Kidney capillary endothelial cell (primary cell): ENCODE measurements at regions not wholly inside any gene's neighbourhood (a gene's known extent, or its start where the extent isn't known, plus 50 kb on each side); places are given as distances from the start of the nearest gene placed in this dataset.
A peak's percentile ranks its signal among the peaks of the same experiment; 100 is the strongest.

ENCODE experiments used
- DNase-seq: peaks from one replicate; pipeline ENCODE4 v3.0.0-alpha.2; 2018; ENCODE audit warnings: low spot score

DNA sequence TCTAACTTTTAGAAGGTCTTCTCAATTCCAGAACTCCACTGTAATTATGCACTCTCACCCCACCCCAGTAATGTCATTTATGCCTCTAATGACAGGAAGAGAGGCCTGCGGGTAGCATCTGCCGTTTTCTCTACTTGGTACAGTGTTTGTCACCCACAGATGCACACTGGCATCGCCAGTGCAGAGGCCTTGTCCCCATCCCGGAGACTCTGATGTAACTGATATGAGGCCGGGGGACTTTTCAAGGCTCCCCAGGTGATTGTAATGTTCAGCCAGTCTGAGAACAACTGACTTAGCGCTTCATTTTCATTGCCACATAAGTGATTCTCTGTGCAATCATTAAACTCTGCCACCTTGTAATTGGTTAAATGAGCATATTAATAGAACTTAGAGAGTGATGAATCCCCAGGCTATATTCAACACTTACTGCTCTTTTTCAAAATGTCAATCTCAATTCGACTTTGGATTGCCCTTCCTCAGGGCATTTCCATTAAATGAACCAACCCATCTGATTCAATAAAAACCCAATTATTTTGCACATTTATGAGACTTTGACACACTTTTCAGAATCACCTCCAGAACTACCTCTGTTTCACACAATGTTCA lies 113.2 kb downstream of the HERPUD2 start:
- DNase-seq: no peak

DNA sequence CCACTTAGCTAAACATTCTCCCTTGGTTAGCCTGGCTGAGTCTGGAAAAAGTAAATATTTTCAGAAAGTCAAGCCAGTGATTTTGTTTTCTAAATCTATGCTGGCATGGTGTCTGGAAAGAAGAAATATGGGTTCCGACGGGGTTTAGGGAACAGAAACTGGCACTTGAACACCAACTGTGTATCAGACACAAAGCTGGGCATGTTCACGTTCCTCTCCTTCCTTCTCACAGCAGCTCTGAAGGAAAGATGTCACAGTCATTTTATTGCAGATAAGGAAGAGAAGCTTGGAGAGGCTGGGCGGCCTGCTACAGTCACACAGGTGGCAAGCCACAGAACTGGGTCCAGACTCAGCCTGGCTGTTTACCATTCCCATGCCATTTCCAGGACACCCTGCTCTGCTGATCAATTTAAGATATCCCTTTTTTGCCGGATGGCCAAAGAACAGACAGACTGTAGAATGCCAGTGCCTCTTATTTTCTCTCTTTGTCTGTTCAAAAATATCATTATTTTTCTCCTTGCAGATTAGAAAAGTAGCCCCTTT lies 118.8 kb downstream of the HERPUD2 start:
- no peak for DNase-seq

DNA sequence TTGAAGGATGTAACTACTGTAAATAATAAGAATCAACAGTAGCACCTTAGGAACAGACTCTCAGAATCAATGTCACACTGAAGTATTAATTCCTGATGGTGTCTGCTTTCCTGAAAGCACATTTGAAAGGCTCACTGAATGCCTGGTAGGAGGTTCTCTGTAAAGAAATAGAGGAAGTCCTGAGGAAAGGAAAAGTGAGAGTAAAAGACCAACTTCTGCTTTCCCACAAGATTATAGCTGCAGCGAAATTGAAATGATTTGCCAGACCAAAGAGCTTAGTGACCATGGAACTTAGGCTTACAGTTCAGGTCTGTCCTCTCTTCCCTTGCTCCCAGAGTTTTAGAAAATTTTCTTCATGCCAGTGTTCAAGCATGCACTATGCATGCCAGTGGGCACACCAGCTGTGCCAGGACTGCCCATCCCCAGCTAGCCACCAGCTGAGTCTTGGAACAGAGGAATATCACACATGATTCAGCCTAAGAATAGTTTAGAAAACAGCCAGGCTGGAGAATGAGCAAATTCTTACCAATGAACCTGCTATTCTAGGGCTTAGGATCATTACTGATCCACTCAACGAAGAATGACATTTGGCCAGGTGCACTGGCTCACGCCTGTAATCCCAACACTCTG lies 123.2 kb downstream of the HERPUD2 start:
- no peak for DNase-seq

DNA sequence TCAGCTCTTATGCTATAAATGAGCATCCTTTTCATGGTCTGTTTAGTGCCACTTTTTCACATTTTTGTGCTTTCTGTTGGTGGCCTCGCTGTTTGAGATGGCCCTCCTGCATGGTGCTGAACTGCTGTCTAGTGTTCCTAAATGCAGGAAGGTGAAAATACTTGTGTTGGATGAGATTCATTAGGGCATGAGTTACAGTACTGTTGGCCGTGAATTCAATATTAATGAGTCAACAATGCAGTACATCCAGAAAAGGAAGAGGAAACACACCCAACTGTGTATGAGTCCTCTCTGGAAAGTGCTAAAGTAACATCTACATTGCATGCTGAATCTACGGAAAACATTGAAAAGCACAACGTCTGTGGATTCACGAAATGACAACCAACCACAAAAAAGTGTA lies 124.0 kb downstream of the HERPUD2 start:
- DNase-seq: no peak

DNA sequence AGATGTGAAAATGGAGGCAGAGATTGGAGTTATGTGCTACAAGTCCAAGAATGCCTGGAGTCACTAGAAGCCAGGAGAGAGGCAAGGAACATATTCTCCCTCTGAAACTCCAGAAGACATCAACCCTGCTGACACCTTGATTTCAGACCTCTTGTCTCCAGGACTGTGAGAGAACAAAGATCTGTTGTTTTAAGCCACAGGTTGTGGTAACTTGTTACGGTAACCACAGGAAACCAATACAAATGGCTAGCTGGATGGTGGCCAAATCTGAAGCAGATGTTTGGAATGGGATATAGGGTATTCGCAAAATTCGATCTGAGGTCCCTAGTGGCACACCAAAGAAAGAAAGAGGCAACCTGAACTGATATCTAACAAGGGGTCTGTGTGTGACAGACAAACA lies 129.0 kb downstream of the HERPUD2 start:
- no peak for DNase-seq

DNA sequence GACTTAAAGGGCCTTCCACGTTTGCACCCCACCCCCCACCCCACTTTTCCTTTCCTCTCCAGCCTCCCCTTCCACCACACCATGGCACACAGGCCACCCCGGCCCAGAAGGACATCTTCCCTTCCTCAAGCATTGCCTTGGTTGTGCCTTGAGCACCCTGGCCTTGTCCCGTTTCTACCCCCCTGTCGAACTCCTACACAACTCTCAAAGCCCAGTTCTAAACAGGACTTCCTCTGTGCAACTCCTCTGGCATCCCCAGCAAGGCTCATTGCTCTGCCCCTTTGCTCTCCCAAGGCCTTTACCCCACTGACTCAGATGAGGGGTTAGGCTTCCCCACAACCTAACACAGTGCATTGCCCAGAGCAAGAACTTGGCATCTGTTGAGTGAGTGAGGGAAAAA lies 136.1 kb downstream of the HERPUD2 start:
- no peak for DNase-seq

DNA sequence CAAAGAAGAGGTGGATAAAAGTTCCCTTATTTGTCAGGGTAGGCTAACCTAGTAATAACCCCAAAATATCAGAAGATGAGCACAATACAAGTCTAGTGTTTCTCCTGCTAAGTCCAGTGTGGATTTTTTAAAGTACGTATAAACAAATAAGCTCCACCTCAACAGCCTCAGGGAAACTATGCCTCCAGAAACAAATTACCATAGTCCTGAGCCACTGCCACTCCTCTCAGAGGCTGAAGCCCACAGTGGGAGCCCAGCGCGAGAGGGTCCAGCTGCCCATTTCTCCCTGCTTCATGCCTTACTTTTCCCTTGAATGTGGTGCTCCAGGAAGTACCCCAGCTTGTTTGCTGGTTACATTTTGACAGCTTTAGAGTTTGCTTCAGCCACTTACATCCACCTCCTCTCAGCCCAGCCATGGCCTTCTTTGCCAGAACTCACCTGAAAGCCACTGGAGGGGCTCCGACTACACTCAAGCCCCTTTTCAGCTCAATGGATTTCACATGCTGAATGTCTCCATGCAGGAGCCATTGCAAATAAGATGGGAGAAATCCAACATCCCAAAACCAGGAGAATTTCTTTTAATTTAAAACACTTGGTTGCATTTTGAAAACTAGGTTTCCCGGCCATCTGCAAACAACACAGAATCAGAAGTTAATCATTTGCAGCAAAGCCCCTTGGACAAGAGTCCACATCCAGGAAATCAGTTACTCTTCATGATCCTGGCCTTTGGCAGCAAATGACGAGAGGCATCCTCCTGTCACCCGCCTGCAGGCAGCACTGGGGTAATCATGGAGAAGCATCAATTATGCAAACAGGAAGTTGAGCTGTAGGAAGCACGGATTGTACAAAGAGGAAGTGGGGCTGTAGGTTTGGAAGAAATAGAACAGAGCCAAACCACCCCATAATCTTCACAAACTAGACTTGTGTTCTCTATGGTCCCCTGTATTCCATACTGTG lies 138.1 kb downstream of the HERPUD2 start:
- DNase-seq: no peak

DNA sequence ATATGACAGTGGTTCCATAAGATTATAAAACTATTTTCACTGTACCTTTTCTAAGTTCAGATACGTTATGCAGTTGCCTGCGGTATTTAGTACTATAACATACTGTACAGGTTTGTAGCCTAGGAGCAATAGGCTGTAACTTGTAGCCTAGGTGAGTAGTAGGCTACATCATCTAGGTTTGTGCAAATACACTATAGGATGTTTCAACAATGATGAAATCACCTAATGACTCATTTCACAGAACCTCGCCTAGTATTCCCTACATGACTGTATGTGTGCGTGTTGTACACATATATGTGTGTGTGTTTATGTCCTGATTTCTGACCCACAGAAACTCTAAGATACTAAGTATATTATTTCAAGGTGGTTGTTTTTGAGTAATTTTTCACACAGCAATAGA lies 139.0 kb downstream of the HERPUD2 start:
- no peak for DNase-seq

DNA sequence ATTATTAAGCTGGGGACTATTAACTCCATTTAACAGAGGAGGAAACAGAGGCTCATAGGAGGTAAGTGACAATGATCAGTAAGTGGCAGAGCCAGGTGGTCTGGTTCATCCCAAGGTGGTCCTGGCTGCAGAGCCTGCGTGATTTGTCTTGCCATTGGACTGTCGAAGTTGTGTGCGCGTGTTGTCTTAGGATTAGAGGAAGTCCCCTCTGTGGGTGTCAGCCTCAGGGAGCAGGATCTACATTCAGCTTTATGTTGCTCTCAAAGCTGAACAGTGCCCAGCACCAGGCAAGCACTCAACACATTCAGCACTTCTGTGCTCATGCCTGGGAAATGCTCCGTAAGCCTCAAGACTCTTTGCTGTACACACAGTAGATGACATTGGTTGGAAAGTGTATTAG lies 139.5 kb downstream of the HERPUD2 start:
- no peak for DNase-seq

DNA sequence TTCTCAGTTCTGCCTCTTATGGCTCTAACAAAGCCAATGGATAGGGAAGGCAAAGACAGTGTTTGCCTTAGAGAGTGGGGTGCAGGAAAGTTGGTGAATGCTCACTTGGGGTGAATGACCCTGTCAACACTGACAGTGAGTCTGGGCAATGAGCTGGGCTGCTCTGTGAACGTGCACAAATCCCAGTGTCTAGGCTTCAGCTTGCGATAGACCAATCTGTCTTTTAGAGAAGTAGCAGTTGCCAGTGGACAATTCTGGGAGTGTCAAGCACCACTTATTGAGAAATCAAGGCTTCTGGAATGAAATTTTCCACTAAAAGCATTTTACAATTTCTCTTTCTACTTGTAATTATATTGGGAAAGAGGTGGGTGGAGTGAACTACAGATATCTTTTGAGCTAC lies 141.4 kb downstream of the HERPUD2 start:
- DNase-seq: no peak

DNA sequence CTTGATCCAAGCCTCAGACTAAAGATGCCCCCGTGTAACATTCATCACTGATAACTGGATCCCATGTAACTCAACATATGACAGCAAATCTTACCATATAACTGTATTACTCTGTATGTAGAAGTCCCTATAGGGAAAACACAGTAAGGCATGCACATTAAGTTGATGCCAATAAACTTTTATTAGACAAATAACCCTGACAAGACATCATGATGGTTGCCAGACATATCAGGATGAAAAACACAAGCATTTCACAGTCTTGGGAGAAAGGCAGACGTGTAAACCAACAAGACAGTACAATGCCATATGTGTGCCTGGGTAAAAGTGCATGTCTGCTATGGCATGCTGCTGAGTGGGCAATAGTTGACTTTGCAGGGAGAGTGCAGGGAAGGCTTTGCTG lies 142.2 kb downstream of the HERPUD2 start:
- DNase-seq: no peak

DNA sequence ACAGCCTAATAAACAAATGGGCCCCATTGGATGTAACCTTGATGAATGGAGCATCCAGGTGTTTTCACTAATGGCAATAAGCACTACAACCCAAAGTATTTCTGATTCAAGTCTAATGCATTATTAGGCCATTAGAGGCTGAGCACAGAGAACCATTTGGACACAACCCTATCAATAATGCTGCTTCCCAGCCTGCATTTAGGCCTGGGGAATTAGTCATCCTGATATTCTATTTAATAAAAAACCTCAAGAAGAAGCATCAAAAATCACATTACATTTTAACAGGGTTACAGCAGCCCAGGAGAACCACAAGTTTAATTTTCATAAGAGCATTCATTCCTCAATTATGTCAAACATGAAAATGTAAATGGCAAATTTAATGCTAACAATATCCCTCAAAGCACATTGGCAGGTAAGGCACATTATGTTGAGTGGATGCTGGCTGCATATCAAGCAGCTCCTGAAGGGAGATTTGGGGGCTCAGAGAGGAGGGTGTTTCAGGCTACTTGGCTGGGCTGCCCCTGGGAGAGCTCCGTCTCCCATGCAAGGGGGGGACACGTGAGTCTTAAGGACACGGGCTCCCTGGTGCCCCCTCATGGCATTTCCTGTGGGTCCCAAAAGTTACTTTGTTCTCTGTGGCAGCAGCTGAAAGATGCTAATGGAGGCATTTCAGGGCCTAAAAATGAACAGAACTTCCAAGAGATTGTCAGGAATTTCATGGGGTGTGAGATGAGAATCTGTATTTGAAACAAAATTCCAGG lies 143.4 kb downstream of the HERPUD2 start:
- no peak for DNase-seq

DNA sequence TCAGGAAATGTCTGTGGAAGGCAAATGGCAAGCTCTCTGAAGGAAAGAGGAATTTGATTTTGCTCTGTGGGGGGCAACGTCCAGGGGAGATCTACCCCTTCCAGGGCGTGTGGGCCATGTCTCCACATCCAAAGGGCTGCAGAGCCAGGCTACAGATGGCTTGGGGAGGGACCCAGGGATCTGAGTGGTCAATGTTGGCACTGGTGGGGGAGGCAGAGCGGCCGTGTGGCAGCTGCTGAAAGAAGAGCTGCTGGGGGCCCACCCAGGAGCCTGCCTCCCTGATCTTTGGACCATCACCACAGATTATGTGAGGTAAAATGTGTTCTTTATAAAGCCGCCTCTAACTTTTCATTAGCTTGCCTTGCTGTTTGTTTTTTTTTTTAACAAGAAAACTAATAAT lies 144.1 kb downstream of the HERPUD2 start:
- no peak for DNase-seq

DNA sequence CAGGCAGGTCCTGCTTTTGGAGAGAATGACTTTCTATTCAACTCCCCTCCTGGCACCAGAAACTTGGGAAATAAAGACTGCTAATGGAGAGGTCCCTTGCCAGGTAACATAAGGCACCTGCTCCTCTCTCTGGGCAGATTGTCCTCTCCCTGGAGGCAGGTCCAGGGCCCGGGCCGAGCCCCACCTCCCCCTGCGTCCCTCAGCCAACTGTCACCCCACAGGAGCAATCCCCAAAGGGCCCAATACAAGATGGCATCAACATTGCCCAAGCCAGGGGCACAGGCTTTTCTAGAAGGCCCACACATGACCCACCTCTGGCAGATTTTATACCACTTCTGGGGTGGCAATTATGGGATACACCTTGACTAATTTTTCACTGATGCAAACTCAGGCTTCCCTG lies 145.2 kb downstream of the HERPUD2 start:
- DNase-seq: no peak

DNA sequence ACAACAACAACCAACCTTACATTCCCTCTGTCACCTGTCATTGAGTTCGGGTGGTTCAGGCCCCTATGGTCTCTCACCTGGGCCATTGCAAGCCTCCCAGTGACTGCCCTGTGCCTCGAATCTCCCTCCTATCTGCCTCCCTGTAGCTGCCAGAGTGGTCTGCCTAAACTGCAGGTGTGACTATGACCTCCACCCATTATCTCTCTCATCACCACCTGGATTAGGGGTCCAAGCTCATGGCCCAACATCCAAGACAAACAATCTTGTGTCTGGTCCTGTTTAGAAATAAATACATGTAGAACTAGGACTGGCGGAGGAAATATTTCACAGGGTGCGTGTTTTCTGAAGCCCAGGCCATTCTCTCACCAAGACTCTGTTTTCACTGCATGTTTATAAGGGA lies 146.6 kb downstream of the HERPUD2 start:
- no peak for DNase-seq

DNA sequence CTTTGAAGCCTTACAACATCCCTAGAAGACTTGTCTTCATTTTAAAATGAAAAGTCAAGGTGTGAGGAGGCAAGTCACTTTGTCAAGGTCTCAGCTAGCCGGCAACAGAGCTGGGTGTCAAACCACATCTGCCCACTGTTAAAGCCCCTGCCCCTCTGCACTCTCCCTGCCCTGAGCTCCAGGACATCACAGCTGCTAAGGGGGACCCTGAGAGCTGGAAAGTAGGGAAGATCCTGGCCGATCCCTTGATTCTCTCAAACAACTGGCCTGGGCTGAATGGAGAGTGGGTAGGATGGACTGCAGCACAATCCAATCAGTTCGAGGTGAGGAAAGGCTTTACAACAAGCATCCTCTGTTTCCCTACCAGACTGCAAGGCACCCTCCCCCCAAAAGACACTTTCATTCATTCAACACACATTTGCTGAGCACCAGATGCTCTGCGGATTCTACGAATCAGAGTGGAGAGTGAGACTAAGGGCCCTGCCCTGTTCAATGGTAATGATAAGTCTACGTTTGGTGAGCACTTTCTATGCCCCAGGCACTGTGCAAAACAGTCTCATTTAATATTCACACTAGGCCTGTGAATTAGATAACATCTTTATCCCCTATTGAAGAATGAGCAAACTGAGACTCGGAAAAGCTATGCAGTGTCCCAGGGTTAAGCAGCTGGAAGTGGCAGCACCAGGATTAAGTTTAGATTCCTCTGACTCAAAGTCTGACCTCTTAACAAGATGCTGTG lies 148.1 kb downstream of the HERPUD2 start:
- DNase-seq: no peak

DNA sequence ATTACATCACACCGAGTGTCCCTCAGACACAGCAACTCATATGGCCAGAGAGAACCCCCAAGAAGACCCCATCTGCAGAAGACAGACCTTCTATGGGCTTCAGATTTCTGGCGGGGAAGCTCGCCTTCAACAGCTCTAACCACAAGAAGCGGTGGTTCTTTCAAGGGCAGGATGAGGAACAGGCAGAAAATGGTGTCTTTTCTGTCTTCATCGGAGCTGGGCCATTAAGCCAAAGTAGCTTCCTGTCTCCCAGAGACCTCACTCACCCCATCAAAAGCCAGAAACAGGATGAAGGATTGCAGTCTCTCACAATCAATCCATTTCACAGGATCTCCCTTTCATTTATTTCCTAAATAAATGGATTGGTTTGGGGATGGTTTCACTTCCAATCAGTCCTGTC lies 149.1 kb downstream of the HERPUD2 start:
- DNase-seq: no peak

DNA sequence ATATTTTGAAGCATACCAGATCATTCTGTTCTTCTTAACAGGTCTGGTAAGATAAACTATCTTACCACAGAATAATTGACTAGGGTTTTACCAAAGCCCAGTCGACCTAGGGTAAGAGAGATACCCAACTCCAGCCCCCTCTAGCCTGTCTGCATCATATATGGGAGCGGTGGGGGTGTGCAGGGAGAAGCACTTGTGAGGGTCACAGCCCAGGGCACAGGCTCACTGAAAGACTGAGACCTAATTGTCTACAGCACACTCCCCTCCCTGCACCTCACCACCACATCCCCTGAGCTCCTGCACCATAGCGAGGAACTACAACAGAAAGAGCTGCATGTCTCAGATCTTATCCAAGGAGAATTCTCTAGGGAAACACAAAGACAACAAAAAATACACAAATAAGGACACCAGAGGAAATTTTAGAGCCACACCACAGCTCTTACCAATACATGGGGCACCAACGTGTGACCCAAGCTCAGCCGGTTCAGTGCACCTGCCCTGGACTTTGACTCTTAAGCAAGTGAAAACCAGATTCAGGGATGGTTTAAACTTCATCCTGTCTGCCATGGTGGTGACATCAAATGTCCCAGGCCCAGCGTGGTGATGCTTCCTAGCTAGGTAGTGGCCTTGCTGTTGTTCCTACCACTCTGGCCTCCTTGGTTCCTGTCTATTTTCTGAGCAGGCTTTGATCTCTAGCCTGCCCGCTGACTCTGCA lies 150.8 kb downstream of the HERPUD2 start:
- no peak for DNase-seq

DNA sequence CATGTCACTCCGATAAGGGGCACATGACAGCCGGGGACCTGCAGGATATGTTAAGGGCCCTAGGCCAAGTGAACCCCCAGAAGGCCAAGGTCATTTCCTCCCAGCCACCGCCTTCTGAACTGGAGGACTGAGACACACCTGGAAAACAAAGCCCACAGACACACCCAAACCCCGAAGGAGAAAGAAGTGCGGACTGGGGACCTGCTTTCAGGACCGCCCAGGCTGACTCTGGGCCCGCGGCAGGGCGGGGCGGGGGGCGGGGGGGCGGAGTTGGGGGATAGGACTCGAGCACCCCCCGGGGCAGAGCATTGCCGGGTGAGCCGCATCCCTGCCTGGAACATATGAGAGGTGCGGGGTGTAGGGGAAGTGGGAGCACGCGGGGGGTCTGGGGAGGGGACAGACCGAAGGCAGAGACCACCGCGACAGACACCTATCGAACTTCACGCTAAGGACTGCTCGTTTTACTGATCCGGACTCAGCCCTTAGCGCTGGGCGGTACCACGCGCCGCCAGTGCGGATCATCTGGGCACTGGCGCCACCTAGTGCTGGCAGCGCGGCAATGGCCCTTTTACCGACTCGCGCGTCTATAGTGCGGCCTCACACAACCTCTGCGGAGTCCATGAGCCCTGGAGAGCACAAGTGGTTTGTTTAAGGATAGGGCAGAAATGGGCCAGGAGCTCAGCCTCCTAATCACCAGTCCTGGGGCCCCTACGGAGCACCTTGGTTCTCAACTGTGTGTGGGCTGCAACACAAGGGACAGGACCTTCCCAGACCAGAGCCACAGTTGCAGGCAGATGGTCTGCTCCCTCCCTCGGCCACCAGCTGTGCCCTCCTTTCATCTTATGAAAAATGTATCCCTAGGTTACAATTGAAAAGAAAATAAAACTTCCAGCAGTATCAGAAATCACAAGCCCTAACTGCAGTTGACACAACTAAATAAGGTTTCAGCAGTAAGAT lies 157.6 kb downstream of the HERPUD2 start:
- peak; percentile 58 for DNase-seq

DNA sequence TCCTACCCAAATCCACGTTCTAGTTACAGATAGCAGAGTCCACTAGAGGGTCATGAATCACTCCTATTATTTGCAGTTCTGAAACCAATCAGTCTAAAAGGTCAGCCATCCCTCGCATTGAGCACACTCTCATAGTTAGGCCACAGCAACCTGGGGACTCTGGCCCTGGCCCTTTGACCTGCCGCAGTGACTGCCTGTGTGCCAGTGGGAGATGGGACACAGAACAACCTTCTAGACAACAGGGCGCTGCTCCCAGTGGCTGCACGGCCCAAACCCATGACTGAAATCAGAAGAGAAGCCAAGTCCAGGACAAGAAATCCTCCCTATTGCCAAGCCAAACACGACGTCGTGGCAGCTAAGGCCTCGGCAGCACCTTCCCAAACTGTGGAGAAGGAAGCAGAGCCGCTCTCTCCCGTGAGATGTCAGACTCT lies 158.5 kb downstream of the HERPUD2 start:
- no peak for DNase-seq
